Embryonic facial prominence (tissue), 1 donor: ENCODE measurements at regions not wholly inside any gene's neighbourhood (a gene's known extent, or its start where the extent isn't known, plus 50 kb on each side); places are given as distances from the start of the nearest gene placed in this dataset.

Experiments
- DNase-seq: peaks from one replicate; pipeline ENCODE4 v3.0.0-alpha.2; 2016; ENCODE audit errors: extremely low spot score

DNA sequence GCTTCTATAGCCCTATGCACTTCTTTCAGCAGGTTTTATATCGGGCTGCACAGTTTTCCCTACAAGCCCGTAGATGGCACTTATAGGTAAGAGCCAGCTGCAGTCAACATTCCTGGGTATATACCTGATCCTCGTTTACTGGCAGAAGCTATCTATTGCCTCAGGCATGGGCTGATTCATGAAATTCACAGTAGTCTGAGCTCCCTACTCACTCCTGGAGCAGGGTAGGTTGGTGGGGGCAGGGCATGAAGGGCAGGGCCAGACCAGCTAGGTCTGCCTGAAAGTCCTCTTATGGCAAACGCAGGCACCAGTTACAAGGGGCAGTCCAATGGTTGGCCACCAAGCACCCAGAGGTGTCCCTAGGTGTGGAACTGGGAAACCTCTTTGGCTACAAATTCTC lies 345.8 kb downstream of the RPS29 start:
- no peak for DNase-seq

DNA sequence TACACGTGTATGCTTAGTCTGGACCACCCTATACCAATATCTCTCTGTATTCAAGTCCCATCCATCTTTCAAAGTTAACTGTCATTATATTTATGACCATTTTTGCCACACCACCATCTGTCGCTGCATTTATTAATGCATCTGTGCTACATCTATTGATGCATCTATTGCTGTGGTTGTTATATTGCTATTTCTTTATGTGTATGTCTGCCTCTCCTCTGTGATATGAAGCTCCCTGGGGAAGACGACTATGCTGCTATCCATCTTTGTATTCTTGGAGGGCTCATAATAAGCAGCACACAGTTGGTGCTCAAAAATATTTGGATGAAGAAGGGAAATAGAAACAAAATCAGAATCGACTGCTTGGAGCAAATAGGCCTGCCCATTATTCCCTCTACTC lies 357.6 kb downstream of the RPS29 start:
- DNase-seq, result no peak

DNA sequence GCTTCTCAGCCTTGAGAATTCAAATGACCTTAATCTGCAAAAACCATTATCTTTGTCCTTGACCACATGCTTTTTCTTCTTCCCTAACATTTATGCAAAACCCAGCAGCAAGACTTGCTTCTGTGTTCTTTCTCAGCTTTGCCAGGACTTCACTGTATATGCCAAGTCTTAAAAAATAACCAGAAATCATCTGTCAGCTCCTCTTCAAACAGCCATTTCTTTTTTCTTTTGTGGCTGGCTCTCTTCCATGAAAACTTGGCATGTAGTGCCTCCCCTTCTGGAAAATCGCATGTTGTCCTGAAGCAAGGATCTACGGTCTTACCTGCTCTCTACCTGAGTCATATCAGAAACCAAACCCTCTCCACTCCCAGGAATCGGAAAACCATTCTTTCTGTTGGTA lies 364.9 kb downstream of the RPS29 start:
- DNase-seq, result no peak

DNA sequence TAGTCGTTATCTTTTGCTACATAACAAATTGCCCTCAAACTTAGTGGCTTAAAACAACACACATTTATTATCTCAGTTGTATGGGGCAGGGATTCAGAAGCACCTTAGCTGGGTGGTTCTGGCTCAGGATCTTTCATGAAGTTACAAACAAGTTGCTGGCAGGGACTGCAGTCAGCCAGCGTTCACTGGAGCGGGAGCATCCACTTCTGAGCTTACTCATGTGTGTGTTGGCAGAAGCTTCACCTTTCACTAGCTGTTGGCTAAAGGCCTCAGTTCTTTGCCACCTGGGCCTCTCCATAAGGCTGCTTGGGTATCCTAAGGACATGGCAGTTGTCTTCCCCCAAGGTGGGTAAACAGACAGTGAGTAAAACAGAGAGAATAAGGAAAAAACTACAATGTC lies 365.7 kb downstream of the RPS29 start:
- DNase-seq, result no peak

DNA sequence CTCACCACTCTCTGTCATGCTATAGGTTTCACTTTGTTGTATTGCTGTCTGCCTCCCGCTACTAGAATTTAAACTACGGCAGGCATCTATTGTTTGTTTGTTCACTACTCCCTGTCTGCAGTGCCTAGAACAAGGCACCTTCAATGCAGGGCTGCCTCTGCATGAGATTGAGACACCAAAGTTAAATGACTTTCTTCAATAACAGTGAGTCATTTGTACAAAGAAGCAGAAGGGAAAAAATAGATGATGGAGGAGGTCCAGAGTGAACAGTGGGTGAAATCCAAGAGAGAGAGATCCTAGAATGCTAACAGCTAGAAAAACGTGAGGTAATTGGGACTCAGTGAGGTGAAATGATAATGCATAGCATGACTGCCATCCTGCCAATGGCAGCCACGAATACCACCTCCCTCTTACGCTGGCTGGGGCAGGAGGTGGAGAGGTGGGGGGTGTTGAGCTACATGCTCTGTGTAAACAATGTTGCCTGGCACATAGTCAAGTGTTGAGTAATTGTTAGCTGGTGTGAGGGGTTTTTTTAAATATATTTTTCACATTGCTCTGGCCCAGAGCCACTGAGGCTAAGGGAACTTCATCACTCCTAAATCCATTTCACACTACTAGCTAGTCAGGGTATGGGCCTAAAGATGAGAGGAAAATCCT lies 367.6 kb downstream of the RPS29 start:
- DNase-seq, result no peak

DNA sequence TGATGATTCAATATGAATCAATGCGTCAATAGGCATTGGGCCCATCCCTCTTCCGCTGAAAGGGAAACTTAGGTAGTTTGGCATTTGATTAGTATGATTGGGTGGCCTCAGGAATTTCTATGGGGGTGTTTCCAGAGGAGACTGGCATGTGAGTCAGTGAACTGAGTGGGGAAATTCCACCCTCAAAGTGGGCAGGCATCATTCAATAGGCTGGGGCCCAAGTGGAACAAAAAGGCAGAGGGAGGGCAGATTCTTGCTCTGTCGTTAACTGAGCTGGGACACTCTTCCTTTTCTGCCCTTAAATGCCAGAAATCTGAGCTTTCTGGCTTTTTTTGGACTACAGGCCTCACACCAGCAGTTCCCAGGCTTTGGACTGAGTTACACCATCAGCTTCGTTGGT lies 373.5 kb downstream of the RPS29 start:
- DNase-seq, result no peak

DNA sequence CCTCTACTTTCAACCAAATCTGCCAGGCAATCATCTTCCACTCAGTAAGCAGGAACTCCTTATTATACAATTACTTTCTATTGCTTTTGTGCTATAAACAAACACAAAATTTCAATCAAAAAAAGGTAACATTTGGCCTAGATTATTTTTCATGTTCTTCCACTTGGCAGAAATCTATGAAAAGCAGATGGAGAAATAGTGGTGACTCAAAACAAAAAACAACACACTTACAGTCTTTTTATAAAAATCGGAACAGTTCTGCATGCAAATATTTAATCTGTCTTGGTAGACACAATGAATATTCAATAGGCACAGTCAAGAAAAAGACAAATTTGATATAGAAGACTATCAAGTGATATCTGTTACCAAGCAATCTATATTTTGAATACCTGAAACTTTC lies 376.8 kb downstream of the RPS29 start:
- DNase-seq, result no peak

DNA sequence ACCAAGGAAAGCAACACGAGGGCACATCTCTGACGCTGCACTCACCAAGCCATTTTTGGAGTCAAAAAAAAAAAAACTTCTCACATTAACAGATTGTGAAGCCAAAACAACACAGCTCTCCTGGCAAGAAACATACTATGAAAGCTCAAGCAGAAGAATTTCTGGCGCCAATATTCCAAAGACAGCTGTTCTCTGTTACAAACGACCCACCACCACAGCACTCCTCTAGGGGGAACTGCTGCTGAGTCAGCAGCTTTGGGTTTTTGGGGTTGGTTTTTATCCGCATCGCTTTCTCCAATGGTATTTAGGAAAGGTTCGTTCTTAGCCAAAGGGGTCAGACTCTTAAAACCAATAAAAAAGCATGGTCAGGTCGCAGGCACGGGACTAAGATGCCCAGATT lies 379.4 kb downstream of the RPS29 start:
- no peak for DNase-seq

DNA sequence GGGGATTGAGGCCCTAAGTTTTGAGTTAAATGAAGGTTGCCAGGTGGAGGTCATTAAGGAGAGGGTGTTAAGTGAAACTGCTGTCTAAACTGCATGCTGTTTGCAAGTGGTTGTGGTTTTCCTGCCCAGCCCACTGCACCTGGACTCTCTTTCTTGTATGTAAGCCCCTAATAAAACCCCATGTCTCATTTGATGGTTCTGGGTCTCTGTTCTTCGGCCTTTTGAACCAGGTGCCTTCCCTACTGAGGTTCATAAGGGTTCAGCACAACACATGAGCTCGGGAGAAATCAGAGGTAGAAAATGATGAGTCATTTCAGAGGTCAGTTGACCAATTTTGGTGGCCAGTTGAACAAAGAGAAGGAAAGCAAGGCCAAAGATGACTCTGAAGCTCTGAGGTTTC lies 382.5 kb downstream of the RPS29 start:
- DNase-seq, result no peak

DNA sequence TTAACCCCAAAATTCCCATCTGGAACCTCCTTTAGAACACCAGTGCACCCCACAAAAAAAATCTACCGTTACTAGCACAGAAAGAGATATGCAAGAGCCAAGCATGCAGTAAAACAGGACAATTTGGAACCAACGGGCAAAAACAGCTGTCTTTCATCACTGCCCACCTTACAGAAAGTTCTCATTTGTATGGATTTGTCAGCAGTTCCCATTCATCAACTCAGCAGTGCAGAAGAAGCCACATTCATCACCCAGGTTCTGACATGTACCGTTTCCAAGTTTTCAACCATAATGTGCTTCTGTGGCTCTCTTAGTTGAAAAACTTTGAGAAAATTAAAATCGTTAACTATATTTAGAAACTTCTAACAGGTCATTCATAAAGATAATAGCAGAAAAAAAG lies 387.0 kb downstream of the RPS29 start:
- no peak for DNase-seq

DNA sequence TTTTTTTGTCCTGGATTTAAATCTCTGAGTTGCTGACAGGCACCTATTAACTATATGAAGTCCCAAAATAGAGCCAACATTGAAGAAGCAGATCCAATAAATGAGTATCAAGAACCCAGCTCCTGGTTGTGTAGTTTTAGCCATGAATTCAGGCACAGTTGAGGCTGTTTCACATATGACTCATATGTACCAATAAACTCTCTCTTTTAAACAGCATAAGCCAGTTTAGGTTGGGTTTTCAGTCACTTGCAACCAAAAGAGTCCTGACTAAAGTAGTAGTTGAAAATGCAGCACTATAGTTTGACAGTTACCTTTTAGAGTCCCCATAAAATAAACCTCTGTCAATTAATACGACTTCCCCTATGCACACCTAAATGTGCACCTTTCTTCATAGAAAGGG lies 389.9 kb downstream of the RPS29 start:
- no peak for DNase-seq

DNA sequence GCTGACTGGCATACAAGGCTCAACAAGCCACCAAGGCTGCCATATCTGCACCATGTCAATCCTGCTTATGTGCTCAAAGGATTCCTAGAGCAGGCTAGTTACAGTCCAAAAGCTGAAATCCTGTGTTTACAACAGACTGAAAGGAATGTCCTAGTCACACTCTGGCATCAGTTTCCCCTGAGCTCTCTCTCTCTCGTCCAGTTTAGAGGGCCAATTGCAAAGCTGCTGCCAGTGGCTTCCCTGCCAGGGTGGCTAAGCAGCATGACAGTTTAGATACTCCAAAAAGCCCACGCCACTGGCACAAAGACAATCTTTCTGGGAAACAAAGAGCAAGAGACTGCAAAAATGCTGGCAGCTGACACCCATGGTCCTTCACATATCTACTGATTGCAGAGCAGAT lies 392.1 kb downstream of the RPS29 start:
- DNase-seq, result no peak

DNA sequence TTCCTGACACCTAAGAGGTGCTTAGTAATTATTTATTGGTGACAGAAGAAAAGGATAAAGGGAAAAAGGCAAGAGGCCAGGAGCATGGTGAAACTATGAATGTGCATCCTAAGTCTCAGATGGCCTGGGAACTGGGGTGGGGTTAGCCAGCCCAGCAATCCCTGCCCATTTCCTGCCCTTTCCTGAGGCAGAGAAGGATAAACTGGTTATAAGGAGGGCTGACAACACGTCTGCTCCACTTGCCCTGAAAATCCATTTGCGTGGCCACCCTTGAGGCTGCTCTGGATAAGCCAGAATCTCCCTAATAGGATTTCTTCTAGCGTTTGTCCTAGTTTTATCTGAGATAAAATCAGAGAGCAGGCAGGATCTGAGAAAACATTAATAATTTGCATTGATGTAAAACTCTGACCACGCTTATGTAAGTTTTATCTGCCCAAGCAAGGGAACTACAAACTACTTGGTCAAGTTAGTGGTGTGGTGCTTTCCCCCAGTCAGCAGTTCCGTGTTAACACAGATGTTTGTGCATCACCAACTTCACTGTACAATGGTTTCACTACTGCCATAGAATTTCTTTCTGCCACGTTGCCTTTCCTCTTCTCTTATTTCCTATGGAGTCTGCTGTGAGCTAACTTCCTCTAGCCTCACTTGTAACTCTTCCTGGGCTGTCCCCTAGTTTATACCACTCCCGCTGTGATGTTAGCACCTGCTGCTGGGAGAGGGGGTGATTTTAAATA lies 392.7 kb downstream of the RPS29 start:
- no peak for DNase-seq

DNA sequence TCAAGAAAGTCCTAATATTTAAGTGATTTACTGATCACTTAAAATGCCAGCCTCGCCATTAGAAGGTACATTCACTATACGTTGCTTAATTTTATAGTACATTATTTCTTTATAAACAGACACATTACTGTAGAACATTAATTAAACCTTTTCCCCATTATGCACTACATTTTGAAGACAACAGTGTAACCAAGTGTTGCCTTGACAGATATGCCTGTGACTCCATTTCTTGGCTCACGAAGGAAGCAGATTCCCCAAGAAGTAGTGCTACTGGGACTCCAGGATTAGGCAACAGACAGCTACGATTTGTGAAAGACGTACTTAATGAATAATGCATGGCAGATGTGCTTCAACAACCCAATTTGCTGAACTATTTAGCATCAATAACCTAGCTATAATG lies 394.8 kb downstream of the RPS29 start:
- no peak for DNase-seq

DNA sequence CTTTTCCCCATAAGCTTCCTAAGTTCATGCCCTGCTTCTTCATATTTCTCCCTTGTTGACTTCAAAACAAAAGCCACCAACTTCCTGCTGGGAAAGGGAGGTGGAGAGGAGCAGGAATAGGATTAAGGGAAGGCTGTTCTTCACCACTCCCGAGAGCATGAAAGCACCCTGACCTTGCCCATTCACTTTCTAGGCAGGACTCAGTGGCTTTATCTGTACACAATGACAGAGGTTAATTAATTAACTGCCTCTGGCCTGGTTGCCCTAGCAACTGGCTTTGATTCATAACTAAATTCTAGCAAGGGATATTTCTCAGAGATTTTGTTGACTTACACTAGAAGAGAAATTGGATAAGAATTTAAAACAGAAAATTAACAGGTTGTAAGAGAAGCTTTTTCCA lies 396.8 kb downstream of the RPS29 start:
- no peak for DNase-seq

DNA sequence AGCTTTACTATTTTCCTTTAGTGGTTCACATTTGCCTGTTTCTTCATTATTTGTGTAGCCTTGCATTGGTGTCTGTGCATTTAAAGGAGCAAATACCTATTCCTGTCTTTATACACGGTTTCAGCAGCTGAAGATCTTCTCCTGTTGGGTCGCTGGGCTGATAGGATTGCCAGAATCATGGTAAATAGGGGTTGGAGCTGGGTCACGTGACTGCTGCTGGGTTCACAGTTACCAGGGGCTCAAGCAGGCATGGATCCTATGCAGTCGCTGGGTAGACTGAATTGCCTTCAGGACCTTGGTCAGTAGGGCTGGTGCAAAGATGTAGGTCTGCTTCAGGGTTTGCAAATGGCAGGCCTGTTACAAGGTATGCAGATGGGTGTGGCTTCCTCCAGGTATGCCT lies 398.4 kb downstream of the RPS29 start:
- no peak for DNase-seq

DNA sequence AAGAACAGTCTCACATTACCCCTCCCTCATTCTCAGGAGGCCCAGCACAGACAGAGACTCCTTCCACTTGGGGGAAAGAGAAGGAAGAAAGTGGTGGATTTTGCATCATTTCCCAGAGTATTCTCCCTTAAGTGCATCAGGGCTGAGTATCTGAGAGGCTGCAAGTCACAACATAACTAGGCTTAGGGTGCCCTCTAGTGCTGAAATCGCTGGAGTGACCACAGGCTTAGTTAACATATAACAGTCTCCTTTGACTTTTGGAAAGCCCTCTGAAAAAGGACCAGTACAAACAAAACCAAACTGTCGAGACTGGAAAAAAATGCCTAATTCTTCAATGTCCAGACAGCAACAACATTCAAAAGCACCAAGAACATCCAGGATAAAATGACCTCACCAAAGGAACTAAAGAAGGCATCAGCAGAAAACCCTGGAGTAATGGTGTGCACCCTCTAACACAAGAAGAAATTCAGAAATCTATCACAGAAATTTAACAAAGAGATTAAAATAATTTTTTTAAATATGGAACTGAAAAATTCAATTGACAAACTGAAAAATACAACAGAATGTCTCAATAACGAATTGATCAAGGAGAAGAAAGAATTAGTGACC lies 412.3 kb downstream of the RPS29 start:
- no peak for DNase-seq

DNA sequence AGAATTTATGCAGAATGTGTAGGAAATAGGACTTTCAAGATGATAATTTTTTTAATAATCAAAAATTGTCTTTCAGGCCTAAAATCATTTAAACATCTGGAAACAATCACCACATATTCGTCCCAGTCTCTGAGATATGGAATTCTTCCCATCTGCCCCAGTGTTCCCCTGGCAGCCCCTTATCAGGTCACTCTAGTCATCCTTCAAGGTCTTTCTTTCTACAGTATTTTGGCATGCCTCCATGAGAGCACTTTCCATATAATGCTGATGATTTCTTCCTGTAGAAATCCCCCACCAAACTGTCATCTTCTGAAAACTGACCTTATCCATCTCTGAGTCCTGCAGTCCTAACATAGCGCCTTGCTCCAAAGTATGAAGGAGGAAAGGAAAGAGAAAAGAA lies 422.1 kb downstream of the RPS29 start:
- DNase-seq, result no peak

DNA sequence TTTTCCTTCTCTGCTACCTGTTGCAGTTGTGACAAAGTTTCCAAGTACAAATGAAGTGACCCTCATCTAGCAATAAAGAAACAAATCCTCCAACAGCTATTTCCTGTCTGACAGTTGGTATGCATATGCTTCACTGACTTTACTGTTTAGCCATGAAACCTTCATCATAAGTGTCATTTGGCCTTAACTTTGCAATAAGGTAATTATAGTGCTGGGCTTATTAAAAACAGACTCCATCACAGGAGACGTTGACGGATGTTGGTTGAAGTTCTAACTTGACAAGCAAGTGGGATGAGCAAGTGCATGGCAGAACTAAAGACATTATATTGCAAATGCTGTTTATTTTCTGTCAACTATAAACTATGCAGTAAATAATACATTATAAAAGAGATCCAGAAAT lies 425.2 kb downstream of the RPS29 start:
- DNase-seq, result no peak

DNA sequence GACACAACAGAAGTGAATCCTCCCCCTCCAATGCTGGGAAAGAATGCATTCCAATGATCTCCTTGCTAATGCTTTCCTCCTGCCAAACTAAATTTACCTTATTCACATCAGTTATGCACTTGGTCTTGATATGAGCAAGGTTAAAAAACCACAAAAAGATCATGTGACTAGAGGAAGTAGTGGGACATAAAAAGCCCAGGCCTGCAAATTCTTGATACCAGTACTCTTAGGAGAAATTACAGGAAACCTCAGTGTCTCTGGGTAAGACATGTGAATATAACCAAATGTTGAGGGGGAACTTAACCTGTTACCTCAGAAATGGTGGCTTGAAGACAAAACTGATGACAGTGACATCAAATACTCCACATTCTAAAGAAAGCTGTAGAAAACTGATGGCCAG lies 427.1 kb downstream of the RPS29 start:
- no peak for DNase-seq

DNA sequence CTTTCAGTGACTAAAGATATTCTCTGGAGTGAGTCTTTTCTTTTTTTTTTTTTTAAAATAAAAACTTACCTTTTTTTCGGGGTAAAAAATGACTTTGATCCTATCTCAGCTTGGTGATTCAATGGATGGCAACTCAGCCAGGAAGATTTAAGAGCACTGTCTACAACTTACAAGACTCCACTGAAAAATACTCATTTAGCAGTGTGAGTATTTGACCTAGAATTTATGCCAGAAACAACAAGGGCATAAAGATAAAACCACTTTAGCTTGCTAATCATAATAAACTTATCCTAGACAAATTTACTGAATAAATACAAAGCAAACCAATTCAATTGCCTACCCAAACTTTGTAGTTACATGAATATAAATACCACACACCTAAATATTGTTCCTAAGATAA lies 446.6 kb downstream of the RPS29 start:
- no peak for DNase-seq

DNA sequence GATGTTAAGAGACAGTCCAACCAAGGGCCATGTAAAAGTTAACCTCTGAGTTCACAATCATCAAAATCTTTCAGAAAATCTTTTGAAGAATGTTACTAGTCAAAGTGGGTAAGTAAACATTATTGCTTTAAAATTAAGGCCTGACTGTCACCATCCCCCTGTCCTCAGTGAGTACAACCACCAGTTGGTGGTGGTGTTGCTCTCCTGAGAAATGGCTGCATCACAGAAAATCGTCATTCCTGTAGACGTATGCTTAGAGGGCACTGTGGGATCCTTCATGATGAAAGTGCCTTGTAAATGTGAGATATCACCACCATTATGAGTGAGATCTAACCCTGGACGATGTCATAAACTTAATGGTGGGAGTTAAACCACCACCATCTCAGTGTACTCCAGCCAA lies 451.2 kb downstream of the RPS29 start:
- no peak for DNase-seq

DNA sequence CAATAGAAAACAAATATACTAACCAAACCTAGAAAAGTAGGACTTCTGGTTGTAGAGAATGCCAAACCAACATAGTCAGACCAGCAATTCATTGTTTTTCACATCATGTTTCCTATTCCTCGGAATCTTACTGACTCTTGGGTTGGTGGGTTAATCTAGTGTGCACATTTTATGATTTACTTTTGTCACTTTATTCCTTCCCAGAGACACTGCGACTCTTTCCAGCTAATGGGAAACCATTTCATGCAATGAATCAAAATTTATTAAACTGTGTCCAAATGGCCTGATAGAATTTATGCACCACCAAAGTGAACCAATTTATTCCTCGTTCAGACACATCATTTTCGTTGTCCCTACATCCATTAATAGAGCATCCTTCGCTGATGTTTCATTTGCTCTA lies 464.9 kb downstream of the RPS29 start:
- no peak for DNase-seq
